Nephron (organoid): ENCODE measurements at regions not wholly inside any gene's neighbourhood (a gene's known extent, or its start where the extent isn't known, plus 50 kb on each side); places are given as distances from the start of the nearest gene placed in this dataset.

Experiments used
- H3K27ac Mint-ChIP-seq, 3 experiments: 2 replicates each; pipeline ENCODE4 v1.8.0; 2020; ENCODE audit warnings: mixed read lengths in 3 of 3, mild to moderate bottlenecking in 2 of 3, moderate library complexity in 1 of 3
- H3K27me3 Mint-ChIP-seq: 2 replicates; pipeline ENCODE4 v1.8.0; 2021; ENCODE audit warnings: low read depth, mild to moderate bottlenecking, moderate library complexity, mixed read lengths
- H3K36me3 Mint-ChIP-seq: 2 replicates; pipeline ENCODE4 v1.8.0; 2020; ENCODE audit warnings: low read depth, mixed read lengths
- H3K4me1 Mint-ChIP-seq: 2 replicates; pipeline ENCODE4 v1.8.0; 2020; ENCODE audit warnings: mixed read lengths
- H3K4me3 Mint-ChIP-seq, 3 experiments: 2 replicates each; pipeline ENCODE4 v1.8.0; 2020; ENCODE audit warnings: mild to moderate bottlenecking in 3 of 3, mixed read lengths in 3 of 3, moderate library complexity in 2 of 3
- H3K9me3 Mint-ChIP-seq: 2 replicates; pipeline ENCODE4 v1.8.0; 2020; ENCODE audit warnings: mixed read lengths
- TF ChIP-seq, protein P1 (sequence below), 3 experiments: fragments of 200-600 bp; sonication (generic); IDR thresholded peaks; one replicate each; pipeline ENCODE4 v1.5.0; 2021; ENCODE audit warnings: antibody characterized with exemption in 3 of 3; ENCODE audit not compliant: unreplicated experiment in 3 of 3

DNA sequence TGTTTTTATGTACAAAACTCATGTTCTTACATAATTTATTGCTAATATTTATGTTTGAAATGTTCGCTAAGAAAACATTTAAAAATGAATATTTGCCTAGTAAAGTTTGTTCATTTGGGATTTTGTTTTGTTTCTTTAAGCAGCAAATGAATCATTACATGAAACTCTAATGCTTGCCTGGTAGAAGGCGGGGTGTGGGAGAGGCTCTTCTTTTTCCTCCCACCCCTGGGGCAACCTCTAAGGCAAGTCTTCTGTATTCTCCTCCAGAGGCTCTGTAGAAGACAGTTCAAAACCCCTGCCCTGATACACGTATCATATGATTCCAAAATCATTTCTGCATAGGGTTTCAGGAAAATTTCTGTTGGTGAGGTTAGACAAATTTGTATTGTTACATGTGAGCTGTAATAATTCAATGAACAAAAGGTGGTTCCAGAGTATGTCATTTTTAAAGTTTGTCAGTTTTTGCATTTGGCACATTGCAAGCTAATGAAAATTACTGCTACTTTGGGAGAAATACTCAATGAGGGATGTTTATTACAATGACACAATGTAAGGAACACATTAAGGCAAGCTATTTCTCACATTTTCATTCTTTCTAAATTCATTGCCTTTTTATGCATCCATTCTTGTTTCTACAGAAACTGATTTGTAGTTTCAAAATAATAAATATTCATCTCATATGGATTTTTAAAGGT is 302.3 kb upstream of the UBE2E3 start:
- Mint-ChIP-seq H3K27me3 (no peaks in the 10 kb centered on the region), H3K4me1 (peaks cover 21% of the 10 kb centered on the region), H3K4me3 (no peak overlapping the region), H3K36me3 (no peaks in the 10 kb centered on the region), H3K9me3 (peaks cover 5% of the 10 kb centered on the region), H3K27ac (no peak overlapping the region)
- TF ChIP-seq, protein P1, sequence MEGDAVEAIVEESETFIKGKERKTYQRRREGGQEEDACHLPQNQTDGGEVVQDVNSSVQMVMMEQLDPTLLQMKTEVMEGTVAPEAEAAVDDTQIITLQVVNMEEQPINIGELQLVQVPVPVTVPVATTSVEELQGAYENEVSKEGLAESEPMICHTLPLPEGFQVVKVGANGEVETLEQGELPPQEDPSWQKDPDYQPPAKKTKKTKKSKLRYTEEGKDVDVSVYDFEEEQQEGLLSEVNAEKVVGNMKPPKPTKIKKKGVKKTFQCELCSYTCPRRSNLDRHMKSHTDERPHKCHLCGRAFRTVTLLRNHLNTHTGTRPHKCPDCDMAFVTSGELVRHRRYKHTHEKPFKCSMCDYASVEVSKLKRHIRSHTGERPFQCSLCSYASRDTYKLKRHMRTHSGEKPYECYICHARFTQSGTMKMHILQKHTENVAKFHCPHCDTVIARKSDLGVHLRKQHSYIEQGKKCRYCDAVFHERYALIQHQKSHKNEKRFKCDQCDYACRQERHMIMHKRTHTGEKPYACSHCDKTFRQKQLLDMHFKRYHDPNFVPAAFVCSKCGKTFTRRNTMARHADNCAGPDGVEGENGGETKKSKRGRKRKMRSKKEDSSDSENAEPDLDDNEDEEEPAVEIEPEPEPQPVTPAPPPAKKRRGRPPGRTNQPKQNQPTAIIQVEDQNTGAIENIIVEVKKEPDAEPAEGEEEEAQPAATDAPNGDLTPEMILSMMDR (IDR thresholded peaks at IDR 0.05; ENCODE audit: unreplicated experiment in 3 of 3) = no peak

DNA sequence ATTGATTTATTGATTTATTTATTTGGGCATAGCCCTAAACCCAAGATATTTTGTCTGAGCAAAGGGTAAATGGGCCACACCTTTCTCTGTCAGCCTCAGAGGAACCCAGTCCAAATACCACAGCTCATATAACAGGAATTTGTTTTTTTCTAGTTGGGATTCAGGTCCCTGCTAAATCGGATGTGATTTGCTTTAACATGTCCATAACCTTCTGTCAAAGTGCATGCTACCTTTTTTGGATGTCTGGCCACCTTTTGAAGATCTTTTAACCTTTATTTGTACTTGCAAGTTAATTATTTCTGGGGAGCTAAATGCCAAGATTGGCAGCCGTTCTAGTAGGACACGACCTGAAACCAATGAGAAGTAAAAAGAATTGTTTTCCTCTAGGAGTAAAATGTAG is 303.2 kb upstream of the UBE2E3 start:
- Mint-ChIP-seq H3K4me3 (no peak overlapping the region), H3K36me3 (no peaks in the 10 kb centered on the region), H3K9me3 (no peaks in the 10 kb centered on the region), H3K27me3 (no peaks in the 10 kb centered on the region), H3K4me1 (peaks cover 25% of the 10 kb centered on the region), H3K27ac (peak overlapping the region in 1 of 3 experiments; percentile 33)
- TF ChIP-seq, protein P1 (IDR thresholded peaks at IDR 0.05; ENCODE audit: unreplicated experiment in 3 of 3) = no peak

DNA sequence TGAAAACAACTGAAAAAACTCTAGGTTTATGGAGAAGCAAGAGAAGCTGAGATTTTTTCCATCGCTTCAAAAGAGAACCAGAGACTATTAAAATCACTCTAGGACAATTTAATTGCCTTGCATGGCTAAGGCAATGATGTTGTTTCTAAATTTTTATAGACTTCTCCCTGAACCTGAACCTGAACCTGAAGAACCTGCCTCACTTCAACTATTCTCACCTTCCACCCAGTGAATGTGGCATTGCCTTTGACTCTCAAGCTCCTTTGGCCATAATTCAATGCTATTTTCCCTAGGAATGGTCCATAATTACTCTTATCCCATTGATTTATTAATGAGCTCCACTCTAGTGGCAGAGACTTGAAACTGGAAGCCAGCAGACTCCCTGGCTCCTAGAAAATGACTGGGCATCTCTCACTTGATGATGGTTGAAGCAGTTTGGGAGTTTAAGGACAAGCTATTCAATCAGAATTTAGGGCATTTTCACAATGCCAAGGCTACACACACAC is 303.8 kb upstream of the UBE2E3 start:
- TF ChIP-seq, protein P1 (IDR thresholded peaks at IDR 0.05; ENCODE audit: unreplicated experiment in 3 of 3) = no peak
- Mint-ChIP-seq H3K4me1 (peaks cover 30% of the 10 kb centered on the region), H3K36me3 (no peaks in the 10 kb centered on the region), H3K9me3 (no peaks in the 10 kb centered on the region), H3K4me3 (no peak overlapping the region), H3K27me3 (no peaks in the 10 kb centered on the region), H3K27ac (no peak overlapping the region)

DNA sequence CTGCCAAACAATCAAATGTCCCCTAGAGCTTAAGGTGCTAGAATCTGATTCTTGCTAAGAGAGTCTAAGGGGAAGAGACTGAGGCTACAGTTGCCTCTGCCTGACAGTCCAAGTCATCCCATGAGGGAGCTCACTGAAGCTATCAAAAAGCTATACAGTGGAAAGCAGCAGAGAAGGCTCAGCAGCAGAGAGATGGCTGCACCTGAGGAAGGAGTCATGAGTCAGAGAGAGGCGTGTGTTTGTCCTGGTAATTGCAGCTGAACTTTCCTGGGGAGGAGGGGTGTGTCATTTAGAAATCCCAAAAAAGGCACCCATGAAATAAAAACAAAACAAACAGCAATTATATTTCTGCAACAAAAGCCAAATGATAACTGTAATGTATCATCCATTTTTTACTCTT is 305.2 kb upstream of the UBE2E3 start:
- TF ChIP-seq, protein P1 (IDR thresholded peaks at IDR 0.05; ENCODE audit: unreplicated experiment in 3 of 3) = no peak
- H3K4me3 Mint-ChIP-seq = no peak overlapping the region
- no peaks in the 10 kb centered on the region for H3K9me3 Mint-ChIP-seq
- H3K27ac Mint-ChIP-seq = peak overlapping the region in 1 of 3 experiments; percentile 65
- H3K27me3 Mint-ChIP-seq = no peaks in the 10 kb centered on the region
- H3K36me3 Mint-ChIP-seq = no peaks in the 10 kb centered on the region
- peaks cover 31% of the 10 kb centered on the region for H3K4me1 Mint-ChIP-seq

DNA sequence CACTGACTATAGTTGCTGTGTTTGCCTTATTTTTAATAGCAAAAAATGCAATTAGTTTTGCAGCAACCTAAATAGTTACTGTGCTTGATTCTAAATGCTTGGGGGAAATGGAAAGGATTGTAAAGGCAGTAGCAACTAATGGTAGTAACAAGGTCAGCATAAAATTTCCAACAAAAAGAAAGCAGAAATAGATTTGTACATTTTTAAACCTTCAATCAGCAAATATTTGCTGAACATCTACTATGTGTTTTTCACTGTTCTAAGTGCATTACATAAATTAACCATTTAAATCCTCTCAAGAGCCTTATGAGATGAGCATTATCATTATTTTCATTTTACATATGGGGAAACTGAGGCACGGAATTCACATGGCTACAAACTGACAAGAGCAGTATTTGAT is 308.0 kb upstream of the UBE2E3 start:
- Mint-ChIP-seq H3K4me3 (no peak overlapping the region), H3K27ac (no peak overlapping the region), H3K4me1 (peaks cover 17% of the 10 kb centered on the region), H3K27me3 (no peaks in the 10 kb centered on the region), H3K9me3 (no peaks in the 10 kb centered on the region), H3K36me3 (no peaks in the 10 kb centered on the region)
- TF ChIP-seq, protein P1 (IDR thresholded peaks at IDR 0.05; ENCODE audit: unreplicated experiment in 3 of 3) = no peak
